NAMALWA (cell line): ENCODE measurements at regions not wholly inside any gene's neighbourhood (a gene's known extent, or its start where the extent isn't known, plus 50 kb on each side); places are given as distances from the start of the nearest gene placed in this dataset.

Source experiments
- DNase-seq: peaks from one replicate; pipeline ENCODE4 v3.0.0-alpha.2; 2015; ENCODE audit warnings: low spot score

- DNase-seq: peak; percentile 65
Measured at GRCh38 chr6:88238065-88238464, 71.9 kb upstream of the CNR1 start.

- no peak for DNase-seq
Measured at GRCh38 chr6:88236612-88237360, 70.6 kb upstream of the CNR1 start.

GRCh38 chr6:88232753-88233152 is 66.6 kb upstream of the CNR1 start:
- DNase-seq: no peak

GRCh38 chr6:88223298-88223697 is 57.2 kb upstream of the CNR1 start:
- no peak for DNase-seq

- peak; percentile 40 for DNase-seq
Measured at GRCh38 chr6:88220493-88220892, 54.3 kb upstream of the CNR1 start.

- no peak for DNase-seq
Measured at GRCh38 chr6:88216182-88216581, 50.0 kb upstream of the CNR1 start.
